Activated naive CD8-positive, alpha-beta T cell treated with anti-CD3 and anti-CD28 coated beads, Interleukin-2, amount 10 ng/mL, durations not matched to agents 7 days and 5 days (primary cell): ENCODE measurements at regions not wholly inside any gene's neighbourhood (a gene's known extent, or its start where the extent isn't known, plus 50 kb on each side); places are given as distances from the start of the nearest gene placed in this dataset.

Experiments used
- ATAC-seq: fragments of 150-1000 bp; cut with Tn5 transposase; one replicate; pipeline ENCODE4 v1.10.0; 2021; ENCODE audit warnings: low read depth, moderate library complexity
- POLR2A ChIA-PET: fragments of 350-600 bp; sonication (Branson Sonifier 250); formaldehyde crosslinking; loops from one replicate; lab custom pipeline; 2021; ENCODE audit warnings: antibody characterized with exemption; lab: Charles Lee
- DNase-seq: peaks from one replicate; pipeline ENCODE4 v3.0.0; 2021
- H3K27ac Mint-ChIP-seq: one replicate; pipeline ENCODE4 v1.8.0; 2022; ENCODE audit warnings: mild to moderate bottlenecking, mixed read lengths
- H3K27me3 Mint-ChIP-seq: one replicate; pipeline ENCODE4 v1.8.0; 2022; ENCODE audit warnings: mild to moderate bottlenecking, moderate library complexity, mixed read lengths
- H3K36me3 Mint-ChIP-seq: one replicate; pipeline ENCODE4 v1.8.0; 2021; ENCODE audit warnings: mild to moderate bottlenecking, mixed read lengths
- H3K4me1 Mint-ChIP-seq: one replicate; pipeline ENCODE4 v1.8.0; 2021; ENCODE audit warnings: mixed read lengths
- H3K4me3 Mint-ChIP-seq: one replicate; pipeline ENCODE4 v1.8.0; 2022; ENCODE audit warnings: mild to moderate bottlenecking, moderate library complexity, mixed read lengths
- H3K9me3 Mint-ChIP-seq: one replicate; pipeline ENCODE4 v1.8.0; 2021; ENCODE audit warnings: mixed read lengths

DNA sequence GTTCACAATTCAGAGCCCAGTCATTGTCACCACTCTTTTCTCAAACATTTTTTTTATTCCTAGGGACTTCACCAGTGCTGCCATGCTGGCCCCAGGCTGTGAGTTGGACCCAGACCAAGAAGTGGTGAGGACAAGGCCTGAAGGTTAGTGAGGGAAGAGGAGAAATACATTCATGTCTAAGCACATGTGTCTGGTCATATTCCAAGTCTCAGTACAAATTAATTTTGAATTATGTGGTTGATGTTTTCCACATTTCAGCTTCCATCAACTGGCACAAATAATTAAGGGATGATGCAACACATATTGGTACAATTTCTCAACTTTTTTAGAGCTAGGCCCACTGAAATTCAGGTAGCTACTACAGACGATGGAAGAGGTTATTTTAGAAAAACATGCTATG, 106.6 kb upstream of the UPP2 start:
- Mint-ChIP-seq H3K4me1 (no peaks in the 10 kb centered on the region), H3K27me3 (peaks cover 2% of the 10 kb centered on the region), H3K27ac (no peak overlapping the region), H3K4me3 (no peak overlapping the region), H3K36me3 (no peaks in the 10 kb centered on the region), H3K9me3 (peaks cover 5% of the 10 kb centered on the region)
- ATAC-seq (no peak), DNase-seq (no peak)
- POLR2A ChIA-PET, result no interaction called here

DNA sequence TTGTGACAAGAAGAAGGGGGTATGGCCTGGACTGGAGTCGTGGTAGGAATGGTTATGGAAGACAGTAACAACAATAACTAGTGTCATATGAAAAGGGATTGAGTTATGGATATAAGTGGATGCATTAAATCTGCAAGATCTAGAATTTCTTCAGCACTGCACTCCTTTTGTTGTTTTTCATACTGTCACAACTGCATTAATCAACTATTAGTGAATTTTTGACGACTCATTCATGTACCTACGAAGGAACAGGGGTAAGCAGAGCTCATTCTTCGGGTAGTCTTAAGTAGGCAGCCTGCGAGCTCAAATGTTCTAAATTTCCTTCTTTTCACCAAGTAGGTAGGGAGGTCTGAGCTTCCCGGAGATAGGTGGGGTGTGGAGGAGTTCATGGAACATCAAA, 109.7 kb upstream of the UPP2 start:
- POLR2A ChIA-PET, result no interaction called here
- ATAC-seq, result no peak
- no peak for DNase-seq
- Mint-ChIP-seq H3K9me3 (peaks cover 1% of the 10 kb centered on the region), H3K27me3 (peaks cover 9% of the 10 kb centered on the region), H3K4me1 (no peaks in the 10 kb centered on the region), H3K36me3 (no peaks in the 10 kb centered on the region), H3K27ac (no peak overlapping the region), H3K4me3 (no peak overlapping the region)

- POLR2A ChIA-PET, result no interaction called here
- H3K9me3 Mint-ChIP-seq, result peaks cover 1% of the 10 kb centered on the region
- no peak overlapping the region for H3K27ac Mint-ChIP-seq
- DNase-seq (no peak), ATAC-seq (no peak)
- no peak overlapping the region for H3K4me3 Mint-ChIP-seq
- H3K27me3 Mint-ChIP-seq, result peaks cover 9% of the 10 kb centered on the region
- no peaks in the 10 kb centered on the region for H3K4me1 Mint-ChIP-seq
- no peaks in the 10 kb centered on the region for H3K36me3 Mint-ChIP-seq
Measured at GRCh38 chr2:157990173-157990572, 111.5 kb upstream of the UPP2 start.

GRCh38 chr2:157989227-157989626, 112.4 kb upstream of the UPP2 start:
- Mint-ChIP-seq H3K27ac (no peak overlapping the region), H3K36me3 (no peaks in the 10 kb centered on the region)

GRCh38 chr2:157986761-157987160, 110.6 kb upstream of the ACVR1 start:
- peaks cover 2% of the 10 kb centered on the region for H3K9me3 Mint-ChIP-seq
- DNase-seq (no peak), ATAC-seq (no peak)
- H3K36me3 Mint-ChIP-seq, result no peaks in the 10 kb centered on the region
- no peak overlapping the region for H3K27ac Mint-ChIP-seq
- H3K4me1 Mint-ChIP-seq, result no peaks in the 10 kb centered on the region
- peaks cover 13% of the 10 kb centered on the region for H3K27me3 Mint-ChIP-seq
- no peak overlapping the region for H3K4me3 Mint-ChIP-seq
- POLR2A ChIA-PET, result no interaction called here

More at GRCh38 chr2:157989227-157989626, 112.4 kb upstream of the UPP2 start:
- POLR2A ChIA-PET, result no interaction called here
- Mint-ChIP-seq H3K27me3 (peaks cover 9% of the 10 kb centered on the region), H3K4me1 (no peaks in the 10 kb centered on the region), H3K4me3 (no peak overlapping the region), H3K9me3 (peaks cover 2% of the 10 kb centered on the region)
- ATAC-seq (no peak), DNase-seq (no peak)

GRCh38 chr2:157984866-157985265, 108.7 kb upstream of the ACVR1 start:
- no peaks in the 10 kb centered on the region for H3K36me3 Mint-ChIP-seq
- no peak for ATAC-seq
- peaks cover 4% of the 10 kb centered on the region for H3K9me3 Mint-ChIP-seq
- POLR2A ChIA-PET, result no interaction called here
- H3K4me1 Mint-ChIP-seq, result no peaks in the 10 kb centered on the region
- peaks cover 9% of the 10 kb centered on the region for H3K27me3 Mint-ChIP-seq
- DNase-seq, result no peak
- H3K4me3 Mint-ChIP-seq, result no peak overlapping the region
- no peak overlapping the region for H3K27ac Mint-ChIP-seq

DNA sequence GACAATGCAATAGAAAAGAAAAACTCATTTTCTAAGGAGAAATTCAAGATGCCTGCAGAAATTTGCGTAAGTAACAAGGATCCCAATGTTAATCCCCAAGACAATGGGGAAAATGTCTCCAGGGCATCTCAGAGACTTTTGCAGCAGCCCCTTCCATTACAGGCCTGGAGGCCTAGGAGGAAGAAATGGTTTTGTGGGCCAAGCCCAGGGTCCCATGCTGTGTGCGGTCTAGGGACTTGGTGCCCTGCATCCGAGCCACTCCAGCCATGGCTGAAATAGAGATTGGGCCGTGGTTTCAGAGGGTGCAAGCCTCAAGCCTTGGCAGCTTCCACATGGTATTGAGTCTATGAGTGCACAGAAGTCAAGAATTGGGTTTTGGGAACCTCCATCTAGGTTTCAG, 103.9 kb upstream of the ACVR1 start:
- DNase-seq (no peak), ATAC-seq (no peak)
- H3K36me3 Mint-ChIP-seq, result no peaks in the 10 kb centered on the region
- POLR2A ChIA-PET, result no interaction called here
- peaks cover 10% of the 10 kb centered on the region for H3K9me3 Mint-ChIP-seq
- no peaks in the 10 kb centered on the region for H3K4me1 Mint-ChIP-seq
- H3K27ac Mint-ChIP-seq, result no peak overlapping the region
- H3K27me3 Mint-ChIP-seq, result peaks cover 7% of the 10 kb centered on the region
- no peak overlapping the region for H3K4me3 Mint-ChIP-seq

DNA sequence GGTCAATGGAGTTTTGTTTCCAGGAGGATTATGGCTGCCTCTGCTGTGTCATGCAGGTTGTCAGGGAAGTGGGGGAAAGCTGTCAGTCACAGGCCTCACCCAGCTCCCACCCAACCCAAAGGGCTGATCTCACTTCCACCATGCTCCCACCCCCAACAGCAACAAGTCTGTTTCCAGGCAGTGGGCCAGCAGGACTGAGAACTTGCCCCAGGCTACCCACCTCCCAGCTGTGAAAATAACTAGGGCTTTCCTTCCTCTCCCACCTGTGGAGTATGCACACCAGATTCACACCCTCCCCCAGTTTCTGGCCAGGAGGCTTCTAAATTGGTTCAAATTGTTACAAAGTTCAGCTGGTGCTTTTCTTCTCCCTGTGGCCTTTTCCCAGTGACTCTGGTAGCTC, 95.6 kb upstream of the ACVR1 start:
- Mint-ChIP-seq H3K27me3 (peaks cover 5% of the 10 kb centered on the region), H3K4me1 (no peaks in the 10 kb centered on the region), H3K36me3 (no peaks in the 10 kb centered on the region), H3K4me3 (no peak overlapping the region), H3K9me3 (no peaks in the 10 kb centered on the region), H3K27ac (no peak overlapping the region)
- POLR2A ChIA-PET, result no interaction called here
- ATAC-seq (no peak), DNase-seq (no peak)

DNA sequence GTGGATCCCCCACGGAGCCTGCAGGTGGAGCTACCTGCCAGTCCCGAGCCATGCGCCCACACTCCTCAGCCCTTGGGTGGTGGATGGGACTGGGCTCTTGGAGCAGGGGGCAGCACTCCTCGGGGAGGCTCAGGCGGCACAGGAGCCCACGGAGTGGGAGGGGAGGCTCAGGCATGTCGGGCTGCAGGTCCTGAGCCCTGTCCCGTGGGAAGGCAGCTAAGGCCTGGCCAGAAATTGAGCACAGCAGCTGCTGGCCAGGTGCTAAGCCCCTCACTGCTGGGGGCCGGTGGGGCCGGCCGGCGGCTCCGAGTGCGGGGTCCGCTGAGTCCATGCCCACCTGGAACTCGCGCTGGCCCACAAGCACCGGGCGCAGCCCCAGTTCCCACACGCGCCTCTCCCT, 91.7 kb upstream of the ACVR1 start:
- H3K27ac Mint-ChIP-seq, result no peak overlapping the region
- POLR2A ChIA-PET, result no interaction called here
- DNase-seq, result no peak
- H3K9me3 Mint-ChIP-seq, result peaks cover 2% of the 10 kb centered on the region
- ATAC-seq, result no peak
- no peak overlapping the region for H3K4me3 Mint-ChIP-seq
- H3K4me1 Mint-ChIP-seq, result no peaks in the 10 kb centered on the region
- no peaks in the 10 kb centered on the region for H3K36me3 Mint-ChIP-seq
- peaks cover 5% of the 10 kb centered on the region for H3K27me3 Mint-ChIP-seq

- Mint-ChIP-seq H3K36me3 (no peaks in the 10 kb centered on the region), H3K4me3 (no peak overlapping the region), H3K27me3 (peaks cover 3% of the 10 kb centered on the region), H3K4me1 (peaks cover 2% of the 10 kb centered on the region), H3K27ac (no peak overlapping the region), H3K9me3 (peaks cover 15% of the 10 kb centered on the region)
- ATAC-seq, result no peak
- POLR2A ChIA-PET, result no interaction called here
- DNase-seq, result no peak
Measured at GRCh38 chr2:157959249-157959648, 83.1 kb upstream of the ACVR1 start.

GRCh38 chr2:157957596-157957995, 81.5 kb upstream of the ACVR1 start:
- Mint-ChIP-seq H3K4me1 (peaks cover 2% of the 10 kb centered on the region), H3K9me3 (peaks cover 15% of the 10 kb centered on the region), H3K36me3 (no peaks in the 10 kb centered on the region), H3K4me3 (no peak overlapping the region), H3K27ac (no peak overlapping the region), H3K27me3 (peaks cover 5% of the 10 kb centered on the region)
- POLR2A ChIA-PET, result no interaction called here
- DNase-seq, result no peak
- ATAC-seq, result no peak

GRCh38 chr2:157952558-157952957, 76.4 kb upstream of the ACVR1 start:
- no peak overlapping the region for H3K4me3 Mint-ChIP-seq
- H3K27ac Mint-ChIP-seq, result no peak overlapping the region
- no peak for DNase-seq
- POLR2A ChIA-PET, result no interaction called here
- H3K27me3 Mint-ChIP-seq, result peaks cover 6% of the 10 kb centered on the region
- no peak for ATAC-seq
- no peaks in the 10 kb centered on the region for H3K36me3 Mint-ChIP-seq
- peaks cover 3% of the 10 kb centered on the region for H3K9me3 Mint-ChIP-seq
- H3K4me1 Mint-ChIP-seq, result peaks cover 2% of the 10 kb centered on the region

GRCh38 chr2:157948856-157949255, 72.7 kb upstream of the ACVR1 start:
- no peak overlapping the region for H3K4me3 Mint-ChIP-seq
- H3K27me3 Mint-ChIP-seq, result peaks cover 8% of the 10 kb centered on the region
- H3K4me1 Mint-ChIP-seq, result no peaks in the 10 kb centered on the region
- no peaks in the 10 kb centered on the region for H3K9me3 Mint-ChIP-seq
- ATAC-seq (no peak), DNase-seq (no peak)
- H3K36me3 Mint-ChIP-seq, result no peaks in the 10 kb centered on the region
- H3K27ac Mint-ChIP-seq, result no peak overlapping the region
- POLR2A ChIA-PET, result no interaction called here

DNA sequence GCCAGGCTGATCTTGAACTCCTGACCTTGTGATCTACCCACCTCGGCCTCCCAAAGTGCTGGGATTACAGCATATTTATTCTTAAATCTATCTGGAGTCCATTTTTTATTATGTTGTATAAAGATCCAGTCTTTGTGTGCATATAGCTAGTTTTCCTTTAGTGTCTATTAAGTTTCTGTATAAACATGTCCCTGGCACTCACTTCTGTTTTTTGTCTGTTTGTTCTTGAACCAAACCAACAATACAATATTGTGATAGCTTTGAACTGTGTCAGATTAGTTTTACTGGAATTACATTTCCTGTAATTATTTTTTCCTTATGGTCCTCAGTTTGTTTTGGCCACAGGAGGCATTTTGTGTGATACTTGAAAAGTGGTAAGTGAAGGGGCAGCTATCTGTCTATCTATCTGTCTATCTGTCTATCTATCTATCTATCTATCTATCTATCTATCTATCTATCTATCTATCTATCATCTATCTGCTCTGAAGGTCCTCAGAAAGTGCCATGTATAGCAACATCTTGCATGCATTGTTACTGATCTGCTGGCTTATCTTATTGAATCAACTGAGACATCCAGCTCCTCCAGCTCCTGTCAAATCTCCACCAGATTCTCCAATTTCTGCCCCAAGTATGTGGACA, 70.9 kb upstream of the ACVR1 start:
- POLR2A ChIA-PET, result no interaction called here
- Mint-ChIP-seq H3K4me1 (no peaks in the 10 kb centered on the region), H3K9me3 (no peaks in the 10 kb centered on the region), H3K4me3 (no peak overlapping the region), H3K27ac (no peak overlapping the region), H3K27me3 (peaks cover 6% of the 10 kb centered on the region), H3K36me3 (no peaks in the 10 kb centered on the region)
- DNase-seq (no peak), ATAC-seq (no peak)

- POLR2A ChIA-PET, result no interaction called here
- Mint-ChIP-seq H3K4me3 (no peak overlapping the region), H3K9me3 (no peaks in the 10 kb centered on the region)
Measured at GRCh38 chr2:157940024-157940423, 63.9 kb upstream of the ACVR1 start.

More at GRCh38 chr2:157940024-157940423, 63.9 kb upstream of the ACVR1 start:
- no peak overlapping the region for H3K27ac Mint-ChIP-seq
- H3K36me3 Mint-ChIP-seq, result no peaks in the 10 kb centered on the region
- peaks cover 9% of the 10 kb centered on the region for H3K4me1 Mint-ChIP-seq
- DNase-seq, result no peak
- H3K27me3 Mint-ChIP-seq, result peaks cover 2% of the 10 kb centered on the region
- ATAC-seq, result no peak
